ENCODE measurements at regions not wholly inside any gene's neighbourhood (a gene's known extent, or its start where the extent isn't known, plus 50 kb on each side); places are given as distances from the start of the nearest gene placed in this dataset.

- no peak for DNase-seq (ENCODE audit: low read depth)
Observed at GRCh38 chr6:165229216-165229615, 80.2 kb downstream of the C6orf118 start.

- DNase-seq (ENCODE audit: low read depth) = no peak
Observed at GRCh38 chr6:165227644-165228329, 81.6 kb downstream of the C6orf118 start.

- DNase-seq (ENCODE audit: low read depth) = no peak
Observed at GRCh38 chr6:165223736-165224135, 85.7 kb downstream of the C6orf118 start.

- no peak for DNase-seq (ENCODE audit: low read depth)
Observed at GRCh38 chr6:165223101-165223500, 86.3 kb downstream of the C6orf118 start.

GRCh38 chr6:165222315-165223025 is 86.9 kb downstream of the C6orf118 start:
- DNase-seq (ENCODE audit: low read depth) = no peak

GRCh38 chr6:165220045-165220444 is 89.4 kb downstream of the C6orf118 start:
- no peak for DNase-seq (ENCODE audit: low read depth)

GRCh38 chr6:165219629-165220028 is 89.8 kb downstream of the C6orf118 start:
- no peak for DNase-seq (ENCODE audit: low read depth)

GRCh38 chr6:165218829-165219228 is 90.6 kb downstream of the C6orf118 start:
- DNase-seq (ENCODE audit: low read depth) = no peak

- no peak for DNase-seq (ENCODE audit: low read depth)
Observed at GRCh38 chr6:165206798-165207197, 102.6 kb downstream of the C6orf118 start.

GRCh38 chr6:165205632-165206031 is 103.8 kb downstream of the C6orf118 start:
- DNase-seq (ENCODE audit: low read depth) = no peak

GRCh38 chr6:165204807-165205545 is 104.4 kb downstream of the C6orf118 start:
- no peak for DNase-seq (ENCODE audit: low read depth)

- DNase-seq (ENCODE audit: low read depth) = no peak
Observed at GRCh38 chr6:165200178-165200577, 109.2 kb downstream of the C6orf118 start.

- no peak for DNase-seq (ENCODE audit: low read depth)
Observed at GRCh38 chr6:165191461-165191860, 117.9 kb downstream of the C6orf118 start.

GRCh38 chr6:165186441-165187205 is 122.8 kb downstream of the C6orf118 start:
- DNase-seq (ENCODE audit: low read depth) = no peak

- no peak for DNase-seq (ENCODE audit: low read depth)
Observed at GRCh38 chr6:165186041-165186440, 123.4 kb downstream of the C6orf118 start.

GRCh38 chr6:165184192-165184979 is 125.0 kb downstream of the C6orf118 start:
- DNase-seq (ENCODE audit: low read depth) = no peak

GRCh38 chr6:165183496-165184140 is 125.8 kb downstream of the C6orf118 start:
- DNase-seq (ENCODE audit: low read depth) = no peak

- no peak for DNase-seq (ENCODE audit: low read depth)
Observed at GRCh38 chr6:165183071-165183470, 126.3 kb downstream of the C6orf118 start.

- DNase-seq (ENCODE audit: low read depth) = no peak
Observed at GRCh38 chr6:165181951-165182414, 127.4 kb downstream of the C6orf118 start.

- DNase-seq (ENCODE audit: low read depth) = no peak
Observed at GRCh38 chr6:165178056-165178455, 131.3 kb downstream of the C6orf118 start.

GRCh38 chr6:165173484-165173883 is 135.9 kb downstream of the C6orf118 start:
- DNase-seq (ENCODE audit: low read depth) = no peak

Measured in activated T-cell treated with anti-CD3 and anti-CD28 coated beads for 24 hours (primary cell).